Stimulated activated CD8-positive, alpha-beta memory T cell treated with anti-CD3 and anti-CD28 coated beads, Interleukin-2, amount 100 ng/mL, for 1 hour (primary cell): ENCODE measurements at regions not wholly inside any gene's neighbourhood (a gene's known extent, or its start where the extent isn't known, plus 50 kb on each side); places are given as distances from the start of the nearest gene placed in this dataset.

Experiments used
- DNase-seq, 2 donors: peaks; one replicate each; pipeline ENCODE4 v3.0.0-alpha.2; 2020; ENCODE audit warnings: low read depth in 2 of 2

- DNase-seq: no peak
Measured at GRCh38 chr4:12873351-12873750, 610.8 kb downstream of the RAB28 start.

DNA sequence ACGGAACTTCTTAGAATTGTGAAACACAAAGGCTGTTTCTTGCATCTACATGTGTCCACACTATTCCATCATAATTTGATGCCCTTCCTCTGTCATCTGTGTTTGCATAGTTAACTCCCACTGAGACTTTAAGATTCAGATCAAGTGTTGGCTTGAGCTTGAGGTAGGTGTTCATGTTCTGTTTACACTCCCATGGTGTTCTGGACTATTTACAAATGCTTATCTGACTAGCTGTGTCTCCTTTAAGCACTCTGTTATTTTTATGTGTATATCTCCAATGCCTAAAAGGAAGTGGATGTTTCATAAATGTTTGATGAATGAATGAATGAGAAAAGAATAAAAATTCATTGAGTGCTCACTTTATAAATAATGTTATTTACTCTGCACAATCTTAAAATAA, 622.7 kb downstream of the RAB28 start:
- DNase-seq: no peak

DNA sequence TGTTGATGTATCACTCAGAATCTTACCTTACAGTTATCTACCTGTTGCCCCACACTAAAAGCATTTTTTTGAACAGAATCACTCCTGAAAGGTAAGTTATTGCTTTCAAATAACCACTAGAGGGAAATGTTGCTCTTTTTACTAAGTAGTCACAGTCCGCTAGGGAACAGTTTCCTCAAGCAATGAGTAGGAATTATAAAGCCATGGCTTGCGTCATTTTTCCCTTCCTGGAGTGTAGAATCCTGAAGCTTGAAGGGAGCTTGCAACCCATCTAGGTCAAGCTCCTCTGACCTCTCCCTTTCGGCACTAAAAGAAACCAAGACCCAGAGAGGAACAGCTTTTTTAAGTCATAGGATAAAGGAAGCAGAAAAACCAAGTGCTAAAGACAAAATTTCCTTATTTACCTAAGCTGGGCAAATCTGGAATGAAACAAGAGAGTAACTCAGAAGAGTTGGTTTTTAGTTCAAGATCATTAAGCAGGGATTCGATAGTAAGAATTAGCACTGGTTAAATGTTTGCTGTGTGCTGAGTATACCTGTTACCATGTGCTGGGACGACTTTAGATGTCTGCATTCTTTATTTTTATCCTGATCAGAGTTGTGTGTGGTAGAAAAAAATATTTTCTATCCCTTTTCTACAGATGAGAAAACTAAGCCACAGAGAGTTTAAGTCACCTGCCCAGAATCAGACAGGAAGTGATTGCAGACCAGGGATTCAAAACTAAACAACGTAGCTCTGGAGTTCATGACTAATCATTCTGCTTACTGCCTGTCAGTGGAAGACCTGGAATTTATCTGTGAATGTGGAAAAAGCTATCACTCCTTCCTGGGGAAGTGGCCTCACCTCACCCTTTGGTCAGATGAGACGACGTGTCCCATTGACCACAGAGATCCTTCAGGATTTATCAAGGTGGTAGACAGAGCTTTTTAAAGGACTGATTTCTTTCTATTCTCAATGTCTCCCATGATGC, 631.5 kb downstream of the RAB28 start:
- no peak for DNase-seq

DNA sequence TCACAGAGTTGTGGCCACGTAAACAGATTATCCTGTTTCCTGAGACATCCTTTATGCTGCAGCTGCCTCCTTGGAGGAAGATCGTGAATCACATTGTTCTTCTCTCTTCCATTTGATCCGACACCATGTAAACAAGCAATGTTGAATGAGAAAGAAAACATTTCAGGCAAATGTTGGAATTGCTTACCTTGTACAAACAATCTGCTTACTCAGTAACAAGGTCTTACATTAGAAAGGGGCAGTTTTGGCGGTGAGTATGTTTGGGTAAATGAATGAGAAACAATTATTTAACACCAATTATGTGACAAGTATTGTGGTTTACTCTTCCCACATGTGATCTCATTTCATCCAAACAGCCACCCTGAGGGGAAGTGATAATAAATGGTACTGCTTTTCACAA, 637.8 kb downstream of the RAB28 start:
- DNase-seq: no peak

- DNase-seq: no peak
Measured at GRCh38 chr4:12844141-12844540, 640.0 kb downstream of the RAB28 start.

DNA sequence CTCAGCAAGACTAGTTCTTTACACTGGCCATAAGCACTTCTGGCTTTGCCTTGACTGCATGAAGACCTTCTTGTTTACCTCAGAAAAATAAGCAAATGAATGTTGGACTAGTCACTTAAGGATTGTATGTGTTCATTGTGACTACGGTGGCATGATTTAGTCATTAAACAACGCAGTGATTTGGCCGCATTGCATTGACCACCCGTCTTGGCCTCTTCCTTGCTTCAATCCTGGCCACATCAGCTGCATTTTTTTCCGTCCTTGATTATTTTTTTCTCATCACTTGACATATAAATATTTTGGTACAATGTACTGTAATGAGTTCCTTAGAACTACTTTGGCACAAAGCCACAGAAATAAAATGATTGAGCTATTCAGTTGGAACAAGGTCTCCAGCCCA, 656.2 kb downstream of the RAB28 start:
- DNase-seq: no peak

GRCh38 chr4:12791536-12791935, 692.6 kb downstream of the RAB28 start:
- no peak for DNase-seq

DNA sequence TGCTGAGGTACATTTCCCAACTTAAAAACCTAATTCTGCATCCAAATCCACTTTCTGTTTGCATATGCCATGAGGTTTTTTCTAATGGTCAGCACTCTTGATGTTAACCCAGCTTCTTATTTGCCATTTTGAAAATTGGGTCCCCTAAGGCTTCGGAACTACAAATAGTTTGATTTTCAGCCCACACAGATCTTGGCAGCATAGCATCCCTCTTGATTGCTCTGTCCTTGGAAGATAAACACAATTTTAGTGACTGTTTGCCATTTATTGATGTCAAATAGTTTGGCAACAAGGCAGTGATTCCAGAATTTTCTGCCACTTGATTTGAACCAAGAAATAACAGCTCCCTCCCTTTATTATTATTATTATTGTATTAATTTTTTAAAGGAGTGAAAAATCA, 696.9 kb downstream of the RAB28 start:
- DNase-seq: no peak

- no peak for DNase-seq
Measured at GRCh38 chr4:12778706-12779105, 705.4 kb downstream of the RAB28 start.

GRCh38 chr4:12778191-12778590, 705.9 kb downstream of the RAB28 start:
- no peak for DNase-seq

DNA sequence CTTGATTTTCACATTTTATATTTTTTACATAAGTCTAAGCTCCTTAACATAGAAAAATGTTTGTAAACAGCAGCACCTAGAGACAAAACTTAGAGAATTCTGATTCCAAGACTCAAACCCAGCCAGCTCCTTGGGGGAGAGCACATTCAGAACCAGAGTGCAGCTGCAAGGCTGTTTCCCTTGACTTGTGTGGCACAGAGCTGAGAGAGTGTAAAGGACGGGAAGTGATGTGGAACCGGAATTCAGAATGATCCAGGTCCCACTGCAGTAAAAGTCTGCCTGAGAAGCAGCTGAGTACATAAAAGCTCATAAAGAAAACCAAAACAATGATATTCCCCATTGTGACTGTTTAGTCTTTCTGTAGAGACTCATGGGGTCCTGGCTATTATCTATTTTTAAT, 713.8 kb downstream of the RAB28 start:
- no peak for DNase-seq

DNA sequence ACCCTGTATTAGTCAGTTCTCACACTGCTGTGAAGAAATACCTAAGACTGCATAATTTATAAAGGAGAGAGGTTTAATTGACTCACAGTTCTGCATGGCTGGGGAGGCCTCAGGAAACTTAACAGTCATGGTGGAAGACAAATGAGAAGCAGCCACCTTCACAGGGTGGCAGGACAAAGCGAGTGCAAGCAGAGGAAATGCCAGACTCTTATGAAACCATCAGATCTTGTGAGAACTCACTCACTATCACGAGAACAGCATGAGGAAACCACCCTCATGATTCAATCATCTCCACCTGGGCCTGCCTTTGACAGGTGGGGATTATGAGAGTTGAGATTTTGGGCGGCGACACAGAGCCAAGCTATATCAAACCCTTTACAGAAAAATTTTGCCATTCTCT, 722.4 kb downstream of the RAB28 start:
- DNase-seq: no peak

DNA sequence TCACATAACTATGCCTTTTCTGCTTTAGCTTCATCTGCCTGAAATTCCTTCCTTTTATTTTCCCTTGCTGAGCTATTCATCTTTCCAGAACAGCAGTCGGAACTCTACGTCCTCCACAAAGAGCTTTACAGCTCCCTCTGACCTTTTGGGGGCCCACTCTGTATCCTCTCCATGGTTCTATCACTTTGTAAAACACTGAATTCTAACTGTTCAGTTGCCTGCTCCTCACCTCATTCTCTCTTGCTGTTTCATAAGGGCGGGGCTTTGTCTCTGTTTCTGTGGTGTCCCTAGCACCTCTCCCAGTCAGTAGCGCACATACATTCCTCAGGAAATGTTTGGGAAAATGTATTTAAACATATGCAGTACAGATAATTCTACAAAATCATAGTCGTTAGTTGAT, 737.0 kb downstream of the RAB28 start:
- no peak for DNase-seq

GRCh38 chr4:12746221-12746620, 737.9 kb downstream of the RAB28 start:
- DNase-seq: no peak

GRCh38 chr4:12734586-12734985, 749.6 kb downstream of the RAB28 start:
- no peak for DNase-seq

DNA sequence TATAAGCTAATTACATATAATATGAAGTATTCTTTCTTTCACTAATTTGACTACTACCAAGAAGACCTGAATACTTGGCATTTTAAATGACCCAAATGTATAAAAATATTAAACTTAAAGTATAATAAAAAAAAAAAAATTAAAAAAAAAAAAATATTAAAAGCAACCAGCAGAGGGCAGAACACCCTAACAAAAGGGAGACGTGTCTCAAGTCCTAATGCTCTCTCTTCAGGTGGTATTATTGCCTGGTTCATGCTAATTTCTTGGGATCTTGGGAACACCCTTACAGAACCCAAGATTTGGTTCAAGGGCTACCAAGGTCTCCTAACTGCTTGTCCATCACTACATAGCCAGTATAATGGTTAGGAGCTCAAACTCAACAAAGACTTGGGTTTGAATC, 754.8 kb downstream of the RAB28 start:
- no peak for DNase-seq

- DNase-seq: no peak
Measured at GRCh38 chr4:12724510-12724909, 759.6 kb downstream of the RAB28 start.

GRCh38 chr4:12723849-12724447, 760.2 kb downstream of the RAB28 start:
- no peak for DNase-seq

GRCh38 chr4:12716896-12717295, 767.2 kb downstream of the RAB28 start:
- DNase-seq: no peak

- no peak for DNase-seq
Measured at GRCh38 chr4:12712648-12713339, 771.3 kb downstream of the RAB28 start.

DNA sequence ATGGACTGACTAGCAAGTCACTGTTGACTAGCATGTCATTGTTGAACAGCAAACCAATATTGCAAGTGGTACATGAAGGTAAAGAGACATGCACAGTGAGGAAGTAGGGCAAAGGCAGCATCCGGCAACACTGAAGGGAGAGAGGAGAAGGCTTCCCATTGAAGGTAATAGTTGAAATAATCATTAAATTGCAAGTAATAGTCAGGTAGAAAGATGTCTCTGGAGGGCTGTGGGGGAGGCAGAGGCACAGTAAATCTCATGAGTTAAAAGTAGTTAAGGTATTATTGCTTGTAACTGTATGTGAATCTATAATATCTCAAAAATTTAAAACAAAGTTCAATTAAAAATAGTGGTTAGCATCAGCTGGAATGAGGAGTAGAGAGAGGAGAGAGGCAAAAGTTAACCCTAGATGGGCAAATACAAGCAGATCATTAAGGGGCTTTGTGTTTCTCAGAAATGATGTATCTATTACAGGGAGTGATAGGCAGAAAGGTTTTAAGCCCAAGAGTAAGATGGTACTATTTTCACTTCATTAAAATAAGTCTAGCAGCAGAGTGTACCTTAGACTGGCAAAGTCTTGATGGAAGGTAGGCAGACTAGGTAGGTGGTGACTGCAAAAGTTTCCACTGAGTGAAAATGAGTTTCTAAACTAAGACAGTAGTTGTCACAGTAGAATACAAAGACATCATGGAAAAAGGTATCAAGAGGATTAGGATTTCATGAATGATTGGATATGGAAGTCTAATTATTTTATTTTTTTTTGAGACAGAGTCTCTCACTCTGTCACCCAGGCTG, 776.6 kb downstream of the RAB28 start:
- DNase-seq: no peak

DNA sequence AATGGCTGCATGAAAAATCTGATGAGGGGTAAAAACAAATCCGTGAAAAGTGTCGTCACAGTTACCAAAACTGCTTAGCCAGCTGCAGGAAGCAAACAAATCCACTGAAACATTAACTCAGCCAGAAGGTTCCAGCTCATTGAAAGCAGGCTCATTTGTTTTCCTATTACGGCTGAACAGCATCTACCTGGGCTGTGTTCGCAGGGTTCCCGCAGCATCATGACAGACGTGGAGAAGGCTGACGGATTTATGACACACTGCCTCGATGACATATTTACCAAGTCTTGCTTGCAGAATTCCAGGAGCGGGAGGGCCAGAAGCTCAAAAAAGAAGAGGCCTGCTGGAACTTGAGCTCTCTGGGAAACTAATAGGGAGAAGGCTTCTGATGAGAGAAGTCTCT, 781.1 kb downstream of the RAB28 start:
- no peak for DNase-seq
